Progenitor cell of endocrine pancreas (in vitro differentiated cells): ENCODE measurements at regions not wholly inside any gene's neighbourhood (a gene's known extent, or its start where the extent isn't known, plus 50 kb on each side); places are given as distances from the start of the nearest gene placed in this dataset.
A peak's percentile ranks its signal among the peaks of the same experiment; 100 is the strongest.
"Not testable (repeated sequence)": the region's sequence is repeated elsewhere in the genome, so short reads cannot be mapped to it uniquely, and the experiment has no call there.

ENCODE experiments used
- DNase-seq: peaks from one replicate; pipeline ENCODE4 v3.0.0; 2021; ENCODE audit warnings: low spot score; ENCODE audit not compliant: unreplicated experiment
- H3K27ac Mint-ChIP-seq: 2 replicates; pipeline ENCODE4 v1.8.0; 2021; ENCODE audit warnings: mild to moderate bottlenecking, moderate library complexity, mixed read lengths
- H3K27me3 Mint-ChIP-seq: 2 replicates; pipeline ENCODE4 v1.8.0; 2021; ENCODE audit warnings: mixed read lengths
- H3K36me3 Mint-ChIP-seq: 2 replicates; pipeline ENCODE4 v1.8.0; 2022; ENCODE audit warnings: mixed read lengths; ENCODE audit not compliant: insufficient read depth
- H3K4me1 Mint-ChIP-seq: 2 replicates; pipeline ENCODE4 v1.8.0; 2021; ENCODE audit warnings: low read depth, mixed read lengths
- H3K4me3 Mint-ChIP-seq: 2 replicates; pipeline ENCODE4 v1.8.0; 2021; ENCODE audit warnings: low read depth, mild to moderate bottlenecking, moderate library complexity, mixed read lengths
- H3K9me3 Mint-ChIP-seq: 2 replicates; pipeline ENCODE4 v1.8.0; 2021; ENCODE audit warnings: low read depth, mixed read lengths
- CTCF ChIP-seq: fragments of 200-600 bp; sonication (generic); IDR thresholded peaks from one replicate; pipeline ENCODE4 v1.5.0; 2021; ENCODE audit warnings: antibody characterized with exemption, mild to moderate bottlenecking; ENCODE audit not compliant: unreplicated experiment

- TF ChIP-seq CTCF, result no peak
- H3K27me3 Mint-ChIP-seq, result no peaks in the 10 kb centered on the region
- no peak for DNase-seq
- H3K36me3 Mint-ChIP-seq, result no peaks in the 10 kb centered on the region
- H3K27ac Mint-ChIP-seq, result no peak overlapping the region
- peaks cover 9% of the 10 kb centered on the region for H3K4me1 Mint-ChIP-seq
- H3K9me3 Mint-ChIP-seq, result no peaks in the 10 kb centered on the region
- H3K4me3 Mint-ChIP-seq, result no peak overlapping the region
Measured at GRCh38 chr2:83823229-83823628, 635.9 kb downstream of the SUCLG1 start.

- H3K4me3 Mint-ChIP-seq, result no peak overlapping the region
- H3K9me3 Mint-ChIP-seq, result no peaks in the 10 kb centered on the region
- no peaks in the 10 kb centered on the region for H3K27me3 Mint-ChIP-seq
- H3K36me3 Mint-ChIP-seq, result no peaks in the 10 kb centered on the region
- H3K4me1 Mint-ChIP-seq, result peaks cover 13% of the 10 kb centered on the region
- DNase-seq, result no peak
- peak; percentile 45 for TF ChIP-seq CTCF
- H3K27ac Mint-ChIP-seq, result no peak overlapping the region
Measured at GRCh38 chr2:83817511-83817910, 641.6 kb downstream of the SUCLG1 start.

GRCh38 chr2:83808878-83809277 lies 650.2 kb downstream of the SUCLG1 start:
- Mint-ChIP-seq H3K36me3 (no peaks in the 10 kb centered on the region), H3K4me1 (no peaks in the 10 kb centered on the region), H3K9me3 (peaks cover 4% of the 10 kb centered on the region), H3K27ac (no peak overlapping the region), H3K27me3 (no peaks in the 10 kb centered on the region), H3K4me3 (no peak overlapping the region)
- TF ChIP-seq CTCF, result no peak
- DNase-seq, result no peak

GRCh38 chr2:83802604-83803003 lies 656.5 kb downstream of the SUCLG1 start:
- no peaks in the 10 kb centered on the region for H3K27me3 Mint-ChIP-seq
- no peaks in the 10 kb centered on the region for H3K36me3 Mint-ChIP-seq
- DNase-seq, result no peak
- no peaks in the 10 kb centered on the region for H3K4me1 Mint-ChIP-seq
- no peak for TF ChIP-seq CTCF
- no peak overlapping the region for H3K4me3 Mint-ChIP-seq
- H3K9me3 Mint-ChIP-seq, result no peaks in the 10 kb centered on the region
- H3K27ac Mint-ChIP-seq, result no peak overlapping the region

GRCh38 chr2:83795777-83796176 lies 663.3 kb downstream of the SUCLG1 start:
- H3K9me3 Mint-ChIP-seq, result no peaks in the 10 kb centered on the region
- TF ChIP-seq CTCF, result no peak
- no peak for DNase-seq
- H3K4me3 Mint-ChIP-seq, result no peak overlapping the region
- H3K36me3 Mint-ChIP-seq, result no peaks in the 10 kb centered on the region
- H3K27me3 Mint-ChIP-seq, result no peaks in the 10 kb centered on the region
- no peak overlapping the region for H3K27ac Mint-ChIP-seq
- no peaks in the 10 kb centered on the region for H3K4me1 Mint-ChIP-seq

GRCh38 chr2:83790467-83790866 lies 668.6 kb downstream of the SUCLG1 start:
- not testable (repeated sequence) for H3K9me3 Mint-ChIP-seq, H3K27me3 Mint-ChIP-seq, DNase-seq, H3K4me1 Mint-ChIP-seq, H3K36me3 Mint-ChIP-seq, H3K27ac Mint-ChIP-seq, H3K4me3 Mint-ChIP-seq

- H3K4me3 Mint-ChIP-seq, H3K27me3 Mint-ChIP-seq, H3K9me3 Mint-ChIP-seq, DNase-seq, H3K36me3 Mint-ChIP-seq, H3K27ac Mint-ChIP-seq, H3K4me1 Mint-ChIP-seq: not testable (repeated sequence)
Measured at GRCh38 chr2:83789674-83790073, 669.4 kb downstream of the SUCLG1 start.

- not testable (repeated sequence) for H3K27me3 Mint-ChIP-seq, H3K9me3 Mint-ChIP-seq, H3K27ac Mint-ChIP-seq, H3K4me1 Mint-ChIP-seq, H3K36me3 Mint-ChIP-seq, DNase-seq, H3K4me3 Mint-ChIP-seq
Measured at GRCh38 chr2:83788938-83789566, 670.0 kb downstream of the SUCLG1 start.
